ENCODE measurements at regions not wholly inside any gene's neighbourhood (a gene's known extent, or its start where the extent isn't known, plus 50 kb on each side); places are given as distances from the start of the nearest gene placed in this dataset.

DNA sequence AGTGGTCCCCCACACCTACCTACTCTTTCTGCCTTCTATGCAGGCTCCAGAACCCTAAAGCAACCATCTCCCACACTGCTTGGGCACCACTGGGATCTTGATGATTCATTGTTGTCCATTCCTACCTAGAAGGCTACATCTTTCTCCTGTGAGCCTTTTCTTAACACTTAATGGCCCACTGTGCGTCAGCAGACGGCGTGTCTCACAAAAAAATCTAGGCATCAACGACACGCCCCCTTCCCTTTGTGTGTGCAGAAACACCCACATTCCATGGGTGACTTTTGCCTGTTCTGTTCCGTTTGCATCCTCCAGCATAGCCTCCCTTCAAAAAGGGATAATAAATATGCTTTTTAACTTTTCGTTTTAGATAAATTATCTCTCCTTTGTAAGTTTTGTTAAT lies 99.7 kb upstream of the CYRIA start:
- Histone ChIP-seq H3K36me3 (no peaks in the 10 kb centered on the region), H3K27ac (no peak overlapping the region), H3K4me3 (no peak overlapping the region), H3K4me1 (no peaks in the 10 kb centered on the region), H3K27me3 (no peaks in the 10 kb centered on the region), H3K9me3 (no peaks in the 10 kb centered on the region)
- TF ChIP-seq CTCF (IDR thresholded peaks at IDR 0.05), result no peak
- DNase-seq (ENCODE audit: low spot score), result no peak

DNA sequence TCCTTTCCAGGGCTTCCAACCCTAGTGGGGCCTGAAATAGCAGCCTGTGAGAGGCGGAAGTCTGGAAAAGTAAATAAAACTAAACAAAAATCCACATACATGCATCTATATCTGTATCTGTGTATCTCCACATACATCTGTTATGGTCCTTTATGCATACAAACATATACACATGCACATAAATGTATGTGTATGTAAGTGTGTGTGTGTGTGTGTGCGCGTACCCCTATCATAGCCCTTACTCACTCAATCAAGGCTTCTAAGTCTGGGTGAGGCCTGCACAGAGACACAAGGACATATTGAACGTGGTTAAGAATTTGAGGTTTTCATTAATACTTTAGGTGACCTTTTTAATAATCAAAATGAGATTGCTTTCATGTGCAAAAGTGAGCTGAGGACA lies 98.9 kb upstream of the CYRIA start:
- Histone ChIP-seq H3K4me3 (no peak overlapping the region), H3K4me1 (no peaks in the 10 kb centered on the region), H3K27ac (no peak overlapping the region), H3K27me3 (no peaks in the 10 kb centered on the region), H3K36me3 (no peaks in the 10 kb centered on the region), H3K9me3 (no peaks in the 10 kb centered on the region)
- TF ChIP-seq CTCF (IDR thresholded peaks at IDR 0.05), result no peak
- no peak for DNase-seq (ENCODE audit: low spot score)

DNA sequence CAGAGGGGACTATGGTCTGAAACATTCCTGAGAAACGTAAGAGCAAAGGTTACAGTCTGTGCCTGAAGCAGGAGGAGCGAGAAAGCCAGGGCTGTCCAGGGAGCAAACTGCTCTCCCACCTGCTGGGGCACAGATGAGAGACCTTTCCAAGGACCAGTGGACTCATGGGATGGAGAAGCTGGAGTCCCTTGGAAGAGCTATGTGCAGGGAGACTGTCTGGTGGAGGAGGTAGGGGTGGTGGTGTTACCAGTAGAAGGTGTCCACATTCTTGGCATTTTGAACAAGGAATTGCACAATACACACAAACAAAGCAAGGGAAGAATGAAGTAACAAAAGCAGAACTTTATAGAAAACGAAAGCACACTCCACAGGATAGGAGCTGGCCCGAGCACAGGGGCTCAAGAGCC lies 97.9 kb upstream of the CYRIA start:
- no peak for TF ChIP-seq CTCF (IDR thresholded peaks at IDR 0.05)
- H3K36me3 ChIP-seq, result no peaks in the 10 kb centered on the region
- DNase-seq (ENCODE audit: low spot score), result no peak
- H3K9me3 ChIP-seq, result no peaks in the 10 kb centered on the region
- no peaks in the 10 kb centered on the region for H3K27me3 ChIP-seq
- H3K4me1 ChIP-seq, result no peaks in the 10 kb centered on the region
- H3K27ac ChIP-seq, result no peak overlapping the region
- no peak overlapping the region for H3K4me3 ChIP-seq

- no peak for TF ChIP-seq CTCF (IDR thresholded peaks at IDR 0.05)
- no peak overlapping the region for H3K27ac ChIP-seq
- no peak for DNase-seq (ENCODE audit: low spot score)
- no peaks in the 10 kb centered on the region for H3K36me3 ChIP-seq
- H3K27me3 ChIP-seq, result no peaks in the 10 kb centered on the region
- H3K4me3 ChIP-seq, result no peak overlapping the region
- no peaks in the 10 kb centered on the region for H3K4me1 ChIP-seq
- no peaks in the 10 kb centered on the region for H3K9me3 ChIP-seq
Observed at GRCh38 chr2:16763056-16763455, 97.4 kb upstream of the CYRIA start.

DNA sequence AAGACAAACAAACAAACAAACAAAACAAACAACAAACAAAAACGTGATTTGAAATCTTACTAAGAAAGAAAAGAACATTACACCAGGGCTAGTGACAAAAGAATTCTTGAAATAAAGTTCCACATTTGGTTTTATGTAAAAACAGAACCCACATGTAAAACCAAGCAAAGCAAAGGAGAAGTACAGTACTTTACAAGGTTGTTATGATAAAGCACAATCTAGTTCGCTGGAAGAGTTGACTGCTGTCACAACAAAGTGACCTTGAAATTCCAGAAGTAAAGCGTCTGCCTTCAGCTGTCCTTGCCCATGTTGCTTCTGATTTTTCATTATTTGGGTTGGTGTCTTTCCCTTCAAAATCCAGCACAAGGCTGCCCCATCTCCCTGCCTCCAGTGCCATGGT lies 94.8 kb upstream of the CYRIA start:
- H3K27me3 ChIP-seq, result no peaks in the 10 kb centered on the region
- DNase-seq (ENCODE audit: low spot score), result no peak
- no peak overlapping the region for H3K4me3 ChIP-seq
- peaks cover 0 to 11% of the 10 kb centered on the region in 2 donors for H3K4me1 ChIP-seq
- TF ChIP-seq CTCF (IDR thresholded peaks at IDR 0.05), result no peak
- no peaks in the 10 kb centered on the region for H3K36me3 ChIP-seq
- H3K27ac ChIP-seq, result no peak overlapping the region
- no peaks in the 10 kb centered on the region for H3K9me3 ChIP-seq

DNA sequence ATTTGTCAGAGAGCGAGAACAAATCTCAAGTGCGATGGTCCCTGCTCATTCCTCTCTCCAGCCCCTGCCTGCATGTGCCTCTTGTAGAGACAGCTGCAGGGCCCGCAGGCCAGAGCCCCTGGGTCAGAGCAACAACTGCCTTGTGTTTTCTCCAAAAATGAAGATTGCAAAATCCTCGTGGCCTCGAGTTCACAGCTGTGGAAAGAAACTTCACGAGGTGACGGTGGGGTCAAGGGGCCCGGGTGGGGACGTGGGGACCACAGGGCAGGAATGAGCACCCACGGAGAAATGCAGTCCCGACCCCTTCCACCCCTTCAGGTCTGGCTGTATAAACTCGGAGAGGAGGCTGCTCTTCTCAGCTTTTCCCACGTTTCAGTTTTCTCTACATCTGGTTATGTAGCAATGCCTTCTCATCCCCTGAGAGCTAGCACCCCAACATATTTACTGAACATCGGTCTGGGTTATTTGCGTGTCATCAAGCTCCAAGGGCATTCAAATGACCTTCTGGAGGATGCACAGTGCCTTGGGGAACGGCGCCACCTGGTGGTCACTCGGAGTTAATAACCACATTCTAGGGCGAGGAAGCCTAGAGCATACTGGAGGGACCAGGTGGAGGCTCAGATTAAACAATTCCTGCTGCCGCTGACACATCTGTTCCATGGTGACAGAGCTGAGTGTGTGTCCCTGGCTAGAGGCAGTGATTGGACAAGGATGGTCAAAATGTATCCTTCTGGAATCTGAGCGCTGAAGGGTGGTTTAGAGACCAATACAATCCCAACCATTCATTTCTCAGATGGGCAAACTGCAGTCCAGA lies 91.4 kb upstream of the CYRIA start:
- peak; percentile 68 to 95 for TF ChIP-seq CTCF (IDR thresholded peaks at IDR 0.05)
- Histone ChIP-seq H3K4me3 (no peak overlapping the region), H3K36me3 (no peaks in the 10 kb centered on the region), H3K4me1 (peaks cover 0 to 11% of the 10 kb centered on the region in 2 donors), H3K9me3 (no peaks in the 10 kb centered on the region), H3K27me3 (no peaks in the 10 kb centered on the region), H3K27ac (no peak overlapping the region)
- peak; percentile 77 for DNase-seq (ENCODE audit: low spot score)

Data from right atrium auricular region (tissue), 2 donors.